GM12873 (cell line): ENCODE measurements at regions not wholly inside any gene's neighbourhood (a gene's known extent, or its start where the extent isn't known, plus 50 kb on each side); places are given as distances from the start of the nearest gene placed in this dataset.

Experiments used
- TF ChIP-seq, protein P1 (sequence below): IDR thresholded peaks from 2 replicates; pipeline ENCODE4 v1.5.1; 2012; ENCODE audit warnings: low read depth, mild to moderate bottlenecking, moderate library complexity, low read length, control low read depth; ENCODE audit not compliant: insufficient read depth; ENCODE audit errors: missing control alignments

DNA sequence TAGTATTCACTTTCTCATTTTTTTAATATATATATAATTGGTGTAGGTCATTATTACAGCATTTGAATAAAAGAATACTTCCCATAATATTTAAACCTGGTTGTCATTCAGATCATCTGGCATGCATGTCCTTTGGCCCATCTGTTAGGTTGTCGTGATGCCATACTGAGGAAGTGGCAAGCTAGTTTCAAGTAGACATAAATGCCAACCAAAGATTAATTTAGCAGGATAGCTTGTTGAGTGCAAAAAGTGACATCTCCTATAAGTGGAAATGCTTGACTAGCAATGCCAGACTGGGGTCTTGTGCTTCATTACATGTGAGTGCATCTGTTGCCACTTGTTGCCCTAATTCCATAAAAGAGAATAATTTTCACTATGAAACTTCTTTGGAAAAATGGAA is 1044.7 kb downstream of the GRIK2 start:
- TF ChIP-seq, protein P1, sequence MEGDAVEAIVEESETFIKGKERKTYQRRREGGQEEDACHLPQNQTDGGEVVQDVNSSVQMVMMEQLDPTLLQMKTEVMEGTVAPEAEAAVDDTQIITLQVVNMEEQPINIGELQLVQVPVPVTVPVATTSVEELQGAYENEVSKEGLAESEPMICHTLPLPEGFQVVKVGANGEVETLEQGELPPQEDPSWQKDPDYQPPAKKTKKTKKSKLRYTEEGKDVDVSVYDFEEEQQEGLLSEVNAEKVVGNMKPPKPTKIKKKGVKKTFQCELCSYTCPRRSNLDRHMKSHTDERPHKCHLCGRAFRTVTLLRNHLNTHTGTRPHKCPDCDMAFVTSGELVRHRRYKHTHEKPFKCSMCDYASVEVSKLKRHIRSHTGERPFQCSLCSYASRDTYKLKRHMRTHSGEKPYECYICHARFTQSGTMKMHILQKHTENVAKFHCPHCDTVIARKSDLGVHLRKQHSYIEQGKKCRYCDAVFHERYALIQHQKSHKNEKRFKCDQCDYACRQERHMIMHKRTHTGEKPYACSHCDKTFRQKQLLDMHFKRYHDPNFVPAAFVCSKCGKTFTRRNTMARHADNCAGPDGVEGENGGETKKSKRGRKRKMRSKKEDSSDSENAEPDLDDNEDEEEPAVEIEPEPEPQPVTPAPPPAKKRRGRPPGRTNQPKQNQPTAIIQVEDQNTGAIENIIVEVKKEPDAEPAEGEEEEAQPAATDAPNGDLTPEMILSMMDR: no peak

DNA sequence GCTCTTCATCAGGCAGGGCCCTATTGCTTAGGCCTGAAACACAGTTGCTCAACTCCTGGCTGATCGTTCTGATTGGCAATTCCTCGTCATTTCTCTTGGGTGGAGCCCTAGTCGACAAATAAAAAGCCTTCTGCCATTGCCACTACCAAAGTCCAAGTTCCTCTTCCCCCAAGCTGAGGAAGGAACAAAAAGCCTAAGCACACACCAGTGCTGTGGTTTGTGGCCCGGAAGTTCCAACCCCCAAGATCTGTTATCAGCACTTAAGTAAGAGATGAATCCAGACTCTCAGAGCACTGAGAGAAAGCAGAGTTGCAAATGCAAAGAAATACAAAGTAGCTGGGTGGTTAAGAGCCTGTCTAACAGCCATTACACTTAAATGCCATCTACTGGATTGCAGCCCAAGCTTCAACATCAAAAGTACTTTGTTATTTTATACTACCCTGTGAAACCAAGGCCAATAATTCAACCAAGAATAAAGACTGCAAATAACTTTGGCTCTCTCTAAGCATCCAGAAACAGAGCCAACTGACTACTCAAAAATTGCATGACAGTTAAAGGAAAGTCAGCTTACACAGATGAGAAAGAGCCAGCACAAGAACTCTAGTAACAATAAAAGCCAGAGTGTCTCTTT is 1024.0 kb downstream of the GRIK2 start:
- TF ChIP-seq, protein P1: no peak

DNA sequence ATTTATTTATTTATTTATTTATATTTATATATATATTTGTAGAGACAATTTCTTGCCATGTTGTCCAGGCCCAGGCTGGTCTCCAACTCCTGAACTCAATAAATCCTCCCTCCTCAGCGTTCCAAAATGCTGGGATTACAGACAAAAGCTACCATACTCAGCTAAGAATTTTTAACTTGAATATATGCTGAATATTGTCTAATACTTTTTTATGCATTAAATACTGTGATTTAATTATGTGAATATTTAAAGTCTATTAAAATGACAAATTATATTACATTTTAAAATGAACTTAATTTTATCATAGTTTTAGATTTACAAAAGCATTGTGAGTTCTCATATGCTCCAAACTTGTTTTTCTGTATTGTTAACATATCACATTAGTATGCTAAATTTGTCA is 1022.4 kb downstream of the GRIK2 start:
- TF ChIP-seq, protein P1: no peak

DNA sequence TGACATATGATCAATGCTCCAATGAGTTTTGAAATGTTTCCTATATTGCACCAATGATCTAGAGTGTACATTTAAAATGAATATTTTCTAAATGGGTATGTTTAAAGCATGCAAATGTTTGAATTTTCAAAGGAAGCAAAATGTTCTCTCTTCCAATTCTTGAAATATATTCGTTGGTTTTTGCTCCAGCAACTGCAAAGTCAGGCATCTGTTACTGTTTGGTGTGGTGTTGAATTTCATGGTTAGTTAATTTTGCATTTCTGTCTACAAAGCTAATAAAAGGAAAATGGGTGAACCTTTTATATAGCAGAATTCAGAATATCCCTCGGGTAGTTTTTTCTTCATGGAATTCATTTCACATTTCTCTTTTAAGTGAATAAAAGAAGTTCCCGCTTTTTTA is 1018.3 kb downstream of the GRIK2 start:
- TF ChIP-seq, protein P1: no peak

DNA sequence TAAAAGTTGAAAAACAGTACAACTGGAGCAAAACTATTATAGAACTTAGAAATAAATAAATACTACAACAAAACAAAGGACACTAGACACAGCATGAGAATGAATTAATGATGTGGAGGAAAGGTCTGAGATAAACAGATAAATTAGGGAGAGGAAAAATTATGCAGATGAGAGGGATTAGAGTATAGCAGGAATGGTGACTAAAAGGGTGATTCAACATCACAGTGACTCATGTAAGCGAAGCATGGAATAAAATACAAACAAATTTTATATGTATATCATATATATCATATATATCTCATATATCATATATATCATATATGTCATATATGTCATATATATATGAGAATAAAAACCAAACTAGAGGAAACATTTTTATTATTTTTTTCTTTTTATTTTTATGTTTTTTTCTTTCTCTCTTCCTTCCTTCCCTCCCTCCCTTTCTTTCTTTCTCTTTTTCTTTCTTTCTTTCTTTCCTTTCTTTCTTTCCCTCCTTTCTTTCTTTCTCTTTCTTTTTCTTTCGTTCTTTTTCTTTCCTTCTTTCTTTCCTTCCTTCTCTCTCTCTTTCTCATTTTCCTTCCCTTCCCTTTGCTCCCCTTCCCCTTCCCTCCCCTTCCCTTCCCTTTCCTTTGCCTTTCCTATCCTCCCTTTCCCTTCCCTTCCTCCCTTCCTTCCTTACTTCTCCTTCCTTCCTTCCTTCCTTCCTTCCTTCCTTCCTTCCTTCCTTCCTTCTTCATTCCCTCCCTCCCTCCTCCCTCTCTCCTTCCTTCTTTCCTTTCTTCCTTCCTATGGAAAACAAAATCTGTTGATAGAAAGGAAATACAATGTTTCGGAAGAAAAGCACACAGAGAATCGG is 1014.6 kb downstream of the GRIK2 start:
- TF ChIP-seq, protein P1: no peak

DNA sequence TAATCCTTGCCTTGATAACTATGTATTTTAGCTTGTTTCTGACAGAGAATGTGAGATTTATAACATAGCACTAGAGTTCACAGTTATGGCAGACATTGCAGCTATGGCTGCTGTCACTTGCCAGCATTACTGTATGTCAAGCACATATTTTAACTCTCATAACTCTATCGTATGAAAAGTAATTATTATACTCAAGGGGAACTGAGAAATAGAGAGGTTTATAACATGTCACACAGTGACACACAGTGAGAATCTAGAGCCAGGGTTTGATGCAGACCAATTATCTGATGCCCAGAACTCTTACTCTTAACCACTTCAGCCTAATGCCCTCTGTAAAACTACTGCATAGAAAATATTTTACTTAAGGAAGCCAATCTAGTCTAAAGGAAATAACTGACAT is 1012.4 kb downstream of the GRIK2 start:
- TF ChIP-seq, protein P1: no peak

DNA sequence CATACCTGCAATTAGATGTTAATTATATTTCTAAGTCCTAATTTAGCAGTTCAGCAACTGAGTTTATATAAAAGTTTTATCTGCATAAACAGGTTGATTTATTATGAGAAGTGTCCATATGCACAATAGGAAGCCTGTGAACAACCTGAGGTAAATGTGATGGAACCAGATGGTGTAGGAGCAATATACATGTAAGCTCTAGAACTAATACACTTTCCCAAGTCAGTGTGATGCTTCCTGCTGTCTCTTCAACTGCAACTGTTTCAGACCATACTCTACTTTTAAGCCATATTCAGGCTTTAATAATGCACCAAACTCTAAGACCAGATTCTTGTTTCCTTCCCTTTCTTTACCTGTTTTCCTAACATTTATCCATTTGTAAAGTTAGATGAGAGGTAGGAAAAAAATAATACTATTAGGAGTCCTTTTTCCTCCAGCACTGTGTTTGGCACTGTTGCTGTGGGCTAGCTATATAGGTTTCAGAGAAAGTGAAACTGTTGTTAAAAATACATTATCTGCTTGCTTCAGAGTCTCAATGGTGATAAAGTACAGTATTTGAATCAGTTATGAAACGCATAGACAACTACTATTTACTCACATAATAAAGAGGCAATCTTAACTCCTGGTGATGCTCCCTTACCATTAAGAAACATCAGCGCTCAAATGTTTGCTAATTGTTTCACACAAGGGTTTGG is 1009.3 kb downstream of the GRIK2 start:
- TF ChIP-seq, protein P1: no peak
